ENCODE measurements at regions not wholly inside any gene's neighbourhood (a gene's known extent, or its start where the extent isn't known, plus 50 kb on each side); places are given as distances from the start of the nearest gene placed in this dataset.
"Not testable (repeated sequence)": the region's sequence is repeated elsewhere in the genome, so short reads cannot be mapped to it uniquely, and the experiment has no call there.

- DNase-seq = no peak
These were observed 88.8 kb upstream of the PAM start for GRCh38 chr5:102666164-102666946.

GRCh38 chr5:102668220-102668932 is 86.7 kb upstream of the PAM start:
- DNase-seq = no peak

- no peak for DNase-seq
These were observed 84.8 kb upstream of the PAM start for GRCh38 chr5:102670224-102670836.

- DNase-seq = not testable (repeated sequence)
These were observed 83.9 kb upstream of the PAM start for GRCh38 chr5:102671033-102671734.

GRCh38 chr5:102678267-102679058 is 76.6 kb upstream of the PAM start:
- no peak for DNase-seq

GRCh38 chr5:102681403-102681983 is 73.6 kb upstream of the PAM start:
- DNase-seq = peak; percentile 34

GRCh38 chr5:102682101-102682647 is 72.9 kb upstream of the PAM start:
- DNase-seq = no peak

GRCh38 chr5:102688076-102688475 is 67.0 kb upstream of the PAM start:
- not testable (repeated sequence) for DNase-seq

GRCh38 chr5:102688581-102689342 is 66.3 kb upstream of the PAM start:
- not testable (repeated sequence) for DNase-seq

DNA sequence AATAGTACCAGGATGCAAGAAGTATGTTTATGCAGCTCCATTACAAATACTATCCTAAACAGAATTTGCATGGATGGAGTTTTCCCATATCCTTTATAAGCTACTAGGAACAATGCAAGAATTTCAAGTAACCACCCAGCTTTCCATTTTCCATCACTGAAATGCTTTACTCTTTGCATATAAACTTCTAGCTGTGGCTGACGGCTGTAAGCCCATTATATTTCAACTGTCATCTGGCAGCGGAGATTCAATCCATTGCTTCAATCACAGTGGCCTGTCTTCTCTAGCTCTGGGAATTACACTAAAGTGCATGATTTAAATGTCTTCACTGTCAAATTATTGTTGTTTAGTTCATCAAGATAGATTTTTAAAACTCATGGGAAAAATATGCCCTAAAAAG is 64.2 kb upstream of the PAM start:
- no peak for DNase-seq

GRCh38 chr5:102691434-102691833 is 63.7 kb upstream of the PAM start:
- no peak for DNase-seq

- DNase-seq = no peak
These were observed 54.8 kb upstream of the PAM start for GRCh38 chr5:102700120-102700831.

DNA sequence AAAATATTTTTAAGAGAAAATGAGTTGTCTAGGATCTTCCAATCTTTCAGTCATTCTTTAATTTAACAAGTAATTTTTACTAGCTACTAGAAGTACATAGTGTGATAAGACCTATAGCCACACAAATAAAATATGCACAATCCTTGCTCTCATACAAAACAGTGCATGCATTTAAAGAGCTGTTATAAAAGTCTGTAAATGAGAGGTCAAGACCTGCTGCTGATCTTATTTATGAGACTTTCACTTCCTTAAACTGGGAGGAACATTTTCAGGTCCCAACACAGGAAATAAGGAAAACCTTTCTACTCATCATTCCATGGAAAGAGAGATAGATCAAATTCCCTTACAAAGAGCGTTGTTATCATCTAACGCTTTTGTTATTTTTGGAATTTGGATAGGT is 54.2 kb upstream of the PAM start:
- no peak for DNase-seq

DNA sequence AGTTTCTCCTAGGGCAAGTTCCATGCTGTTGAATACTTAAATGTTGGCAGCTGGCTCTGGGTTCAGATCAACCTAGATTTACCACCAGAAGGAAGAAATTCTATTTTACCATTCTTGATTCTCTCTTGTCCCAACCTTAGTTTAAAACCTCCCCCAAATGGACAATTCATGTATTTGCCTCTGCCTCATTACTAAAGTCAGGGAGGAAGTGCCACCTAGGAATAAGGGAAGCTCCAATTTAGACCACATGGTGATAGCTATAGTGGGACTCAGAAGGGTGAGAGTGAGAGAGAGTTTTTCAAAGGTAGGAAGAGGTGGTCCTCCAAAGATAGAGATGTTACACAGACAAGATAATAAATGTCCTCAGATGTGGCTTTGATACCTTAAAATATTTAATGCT is 53.4 kb upstream of the PAM start:
- no peak for DNase-seq
